DMS114 treated with DMSO at 0.1 percent for 48 hours (cell line): ENCODE measurements at regions not wholly inside any gene's neighbourhood (a gene's known extent, or its start where the extent isn't known, plus 50 kb on each side); places are given as distances from the start of the nearest gene placed in this dataset.

ENCODE experiments used
- DNase-seq: peaks from one replicate; lab custom pipeline; 2025; ENCODE audit not compliant: unreplicated experiment; lab: John Stamatoyannopoulos, UW

- no peak for DNase-seq
These were observed 452.1 kb downstream of the EFNA5 start for GRCh38 chr5:107218457-107219193.

GRCh38 chr5:107217721-107218130 lies 453.0 kb downstream of the EFNA5 start:
- DNase-seq, result no peak

- DNase-seq, result no peak
These were observed 454.1 kb downstream of the EFNA5 start for GRCh38 chr5:107216587-107216986.

- no peak for DNase-seq
These were observed 455.1 kb downstream of the EFNA5 start for GRCh38 chr5:107215611-107216010.

GRCh38 chr5:107213025-107213424 lies 457.7 kb downstream of the EFNA5 start:
- DNase-seq, result no peak

- DNase-seq, result no peak
These were observed 459.1 kb downstream of the EFNA5 start for GRCh38 chr5:107211630-107212029.

- DNase-seq, result no peak
These were observed 461.9 kb downstream of the EFNA5 start for GRCh38 chr5:107208867-107209266.

- DNase-seq, result no peak
These were observed 466.3 kb downstream of the EFNA5 start for GRCh38 chr5:107204413-107204812.

GRCh38 chr5:107203243-107203642 lies 467.5 kb downstream of the EFNA5 start:
- no peak for DNase-seq

- DNase-seq, result no peak
These were observed 471.0 kb downstream of the EFNA5 start for GRCh38 chr5:107199756-107200155.

GRCh38 chr5:107196500-107197059 lies 474.2 kb downstream of the EFNA5 start:
- no peak for DNase-seq

- DNase-seq, result no peak
These were observed 474.8 kb downstream of the EFNA5 start for GRCh38 chr5:107195890-107196395.

- no peak for DNase-seq
These were observed 485.9 kb downstream of the EFNA5 start for GRCh38 chr5:107184871-107185270.

GRCh38 chr5:107184066-107184465 lies 486.7 kb downstream of the EFNA5 start:
- no peak for DNase-seq

- DNase-seq, result no peak
These were observed 500.1 kb downstream of the EFNA5 start for GRCh38 chr5:107170620-107171019.

- no peak for DNase-seq
These were observed 500.9 kb downstream of the EFNA5 start for GRCh38 chr5:107169867-107170266.

- no peak for DNase-seq
These were observed 501.6 kb downstream of the EFNA5 start for GRCh38 chr5:107168848-107169752.

GRCh38 chr5:107168086-107168485 lies 502.7 kb downstream of the EFNA5 start:
- DNase-seq, result no peak

- no peak for DNase-seq
These were observed 505.4 kb downstream of the EFNA5 start for GRCh38 chr5:107165296-107165695.

GRCh38 chr5:107157809-107158208 lies 512.9 kb downstream of the EFNA5 start:
- no peak for DNase-seq

GRCh38 chr5:107155707-107156106 lies 515.0 kb downstream of the EFNA5 start:
- no peak for DNase-seq

- no peak for DNase-seq
These were observed 516.1 kb downstream of the EFNA5 start for GRCh38 chr5:107154593-107154992.
